ENCODE measurements at regions not wholly inside any gene's neighbourhood (a gene's known extent, or its start where the extent isn't known, plus 50 kb on each side); places are given as distances from the start of the nearest gene placed in this dataset.

GRCh38 chr12:5176036-5176435 lies 132.4 kb downstream of the KCNA5 start:
- TF ChIP-seq CTCF (IDR thresholded peaks at IDR 0.05; ENCODE audit: low read depth, low read length, missing input control) = no peak
- TF ChIP-seq RAD21 (IDR thresholded peaks at IDR 0.05) = no peak
- no peak for TF ChIP-seq GABPA (IDR thresholded peaks at IDR 0.05 in 1 of 2, conservative IDR thresholded peaks at IDR 0.05 in 1 of 2)
